ENCODE measurements at regions not wholly inside any gene's neighbourhood (a gene's known extent, or its start where the extent isn't known, plus 50 kb on each side); places are given as distances from the start of the nearest gene placed in this dataset.
"Not testable (repeated sequence)": the region's sequence is repeated elsewhere in the genome, so short reads cannot be mapped to it uniquely, and the experiment has no call there.

GRCh38 chr18:43341014-43341413, 63.7 kb upstream of the SYT4 start:
- no peak for DNase-seq

GRCh38 chr18:43350176-43350575, 72.9 kb upstream of the SYT4 start:
- DNase-seq, result no peak

- no peak for DNase-seq
Observed at GRCh38 chr18:43364535-43364934, 87.2 kb upstream of the SYT4 start.

GRCh38 chr18:43367895-43368294, 90.6 kb upstream of the SYT4 start:
- DNase-seq, result no peak

- not testable (repeated sequence) for DNase-seq
Observed at GRCh38 chr18:43369311-43369710, 92.0 kb upstream of the SYT4 start.

- peak; percentile 22 for DNase-seq
Observed at GRCh38 chr18:43372773-43373172, 95.5 kb upstream of the SYT4 start.

- no peak for DNase-seq
Observed at GRCh38 chr18:43380104-43380672, 102.9 kb upstream of the SYT4 start.

- DNase-seq, result no peak
Observed at GRCh38 chr18:43382641-43383403, 105.5 kb upstream of the SYT4 start.

GRCh38 chr18:43389163-43389562, 111.9 kb upstream of the SYT4 start:
- peak; percentile 33 for DNase-seq

GRCh38 chr18:43392168-43392567, 114.9 kb upstream of the SYT4 start:
- DNase-seq, result no peak

- no peak for DNase-seq
Observed at GRCh38 chr18:43393174-43393573, 115.9 kb upstream of the SYT4 start.

GRCh38 chr18:43396266-43396665, 119.0 kb upstream of the SYT4 start:
- peak; percentile 73 for DNase-seq

GRCh38 chr18:43398601-43399000, 121.3 kb upstream of the SYT4 start:
- DNase-seq, result no peak

- DNase-seq, result no peak
Observed at GRCh38 chr18:43405097-43405496, 127.8 kb upstream of the SYT4 start.

GRCh38 chr18:43414006-43414405, 136.7 kb upstream of the SYT4 start:
- no peak for DNase-seq

GRCh38 chr18:43420091-43420490, 142.8 kb upstream of the SYT4 start:
- no peak for DNase-seq

- DNase-seq, result peak; percentile 3
Observed at GRCh38 chr18:43420950-43421349, 143.7 kb upstream of the SYT4 start.

- DNase-seq, result peak; percentile 41
Observed at GRCh38 chr18:43422518-43422917, 145.2 kb upstream of the SYT4 start.

GRCh38 chr18:43435851-43436250, 158.6 kb upstream of the SYT4 start:
- no peak for DNase-seq

- DNase-seq, result no peak
Observed at GRCh38 chr18:43442131-43442530, 164.8 kb upstream of the SYT4 start.

GRCh38 chr18:43442571-43442970, 165.3 kb upstream of the SYT4 start:
- no peak for DNase-seq

GRCh38 chr18:43465483-43465882, 188.2 kb upstream of the SYT4 start:
- DNase-seq, result no peak

- DNase-seq, result no peak
Observed at GRCh38 chr18:43471873-43472272, 194.6 kb upstream of the SYT4 start.

GRCh38 chr18:43481069-43481468, 203.8 kb upstream of the SYT4 start:
- no peak for DNase-seq

- DNase-seq, result no peak
Observed at GRCh38 chr18:43482136-43482535, 204.8 kb upstream of the SYT4 start.
